AG10803 (cell line): ENCODE measurements at regions not wholly inside any gene's neighbourhood (a gene's known extent, or its start where the extent isn't known, plus 50 kb on each side); places are given as distances from the start of the nearest gene placed in this dataset.

Experiments
- DNase-seq: peaks from one replicate; pipeline ENCODE4 v3.0.0; 2010; ENCODE audit warnings: low read depth
- H3K4me3 ChIP-seq: 2 replicates; pipeline ENCODE4 v1.5.1; 2011; ENCODE audit warnings: mild to moderate bottlenecking, low read length, control low read depth
- TF ChIP-seq, protein P1 (sequence below): conservative IDR thresholded peaks from 2 replicates; pipeline ENCODE4 v1.5.1; 2011; ENCODE audit warnings: mild to moderate bottlenecking, low read length, control low read depth, inconsistent platforms

DNA sequence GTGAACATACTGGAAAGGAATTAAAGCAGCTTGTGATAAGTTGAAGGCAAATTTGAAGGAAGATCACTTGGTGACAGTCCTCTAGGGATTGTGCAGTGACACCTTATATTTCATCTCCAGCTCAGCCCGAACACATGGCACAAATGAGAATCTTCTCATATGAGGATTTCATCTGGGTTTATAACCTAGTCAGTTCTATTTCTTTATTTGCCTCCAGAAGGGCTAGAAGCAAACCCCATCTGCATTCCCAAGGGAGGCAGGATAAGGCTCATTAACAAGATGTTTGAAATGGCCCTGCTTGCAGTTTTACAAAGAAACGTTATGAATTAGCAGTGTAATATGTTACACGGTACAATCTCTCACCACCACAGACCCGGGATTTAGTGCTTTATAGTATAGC lies 90.7 kb upstream of the KRR1 start:
- H3K4me3 ChIP-seq: no peak overlapping the region
- no peak for DNase-seq
- TF ChIP-seq, protein P1, sequence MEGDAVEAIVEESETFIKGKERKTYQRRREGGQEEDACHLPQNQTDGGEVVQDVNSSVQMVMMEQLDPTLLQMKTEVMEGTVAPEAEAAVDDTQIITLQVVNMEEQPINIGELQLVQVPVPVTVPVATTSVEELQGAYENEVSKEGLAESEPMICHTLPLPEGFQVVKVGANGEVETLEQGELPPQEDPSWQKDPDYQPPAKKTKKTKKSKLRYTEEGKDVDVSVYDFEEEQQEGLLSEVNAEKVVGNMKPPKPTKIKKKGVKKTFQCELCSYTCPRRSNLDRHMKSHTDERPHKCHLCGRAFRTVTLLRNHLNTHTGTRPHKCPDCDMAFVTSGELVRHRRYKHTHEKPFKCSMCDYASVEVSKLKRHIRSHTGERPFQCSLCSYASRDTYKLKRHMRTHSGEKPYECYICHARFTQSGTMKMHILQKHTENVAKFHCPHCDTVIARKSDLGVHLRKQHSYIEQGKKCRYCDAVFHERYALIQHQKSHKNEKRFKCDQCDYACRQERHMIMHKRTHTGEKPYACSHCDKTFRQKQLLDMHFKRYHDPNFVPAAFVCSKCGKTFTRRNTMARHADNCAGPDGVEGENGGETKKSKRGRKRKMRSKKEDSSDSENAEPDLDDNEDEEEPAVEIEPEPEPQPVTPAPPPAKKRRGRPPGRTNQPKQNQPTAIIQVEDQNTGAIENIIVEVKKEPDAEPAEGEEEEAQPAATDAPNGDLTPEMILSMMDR: no peak

DNA sequence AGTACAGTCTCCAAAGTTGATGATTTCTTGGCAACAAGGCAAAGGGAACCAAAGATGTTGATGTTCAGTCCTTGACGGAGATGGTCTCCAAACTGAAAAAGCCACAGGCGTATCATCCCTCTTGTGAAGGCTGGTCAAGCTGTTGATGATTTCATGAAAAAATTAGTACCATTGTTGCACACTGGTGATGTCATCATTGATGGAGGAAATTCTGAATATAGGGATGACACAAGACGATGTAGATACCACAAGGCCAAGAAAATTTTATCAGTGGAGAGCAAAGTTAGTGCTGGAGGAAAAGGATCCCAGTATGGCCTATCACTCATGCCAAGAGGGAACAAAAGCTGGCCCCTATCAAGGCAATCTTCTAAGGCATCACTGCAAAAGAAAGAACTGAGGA lies 88.7 kb upstream of the KRR1 start:
- H3K4me3 ChIP-seq: no peak overlapping the region
- TF ChIP-seq, protein P1: no peak
- DNase-seq: no peak

DNA sequence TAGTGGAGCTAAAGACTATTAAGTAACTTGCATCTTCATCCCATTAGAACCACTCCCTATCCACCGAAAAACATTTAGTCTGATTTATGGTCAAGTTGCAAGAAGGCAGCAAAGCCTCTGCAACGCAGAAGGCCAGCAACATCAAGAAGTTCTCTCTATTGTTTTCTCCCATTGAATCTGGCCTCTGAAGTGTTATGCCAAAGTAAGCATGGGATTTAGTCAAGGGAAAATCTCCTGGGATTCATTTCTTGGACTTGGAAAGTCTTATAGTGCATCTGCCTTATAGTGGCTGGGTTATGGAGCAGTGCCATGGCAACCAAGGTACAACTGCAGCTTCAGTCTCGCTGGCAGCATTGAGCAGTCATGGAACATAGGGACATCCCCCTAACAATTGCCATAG lies 87.7 kb upstream of the KRR1 start:
- H3K4me3 ChIP-seq: no peak overlapping the region
- DNase-seq: no peak
- TF ChIP-seq, protein P1: no peak

DNA sequence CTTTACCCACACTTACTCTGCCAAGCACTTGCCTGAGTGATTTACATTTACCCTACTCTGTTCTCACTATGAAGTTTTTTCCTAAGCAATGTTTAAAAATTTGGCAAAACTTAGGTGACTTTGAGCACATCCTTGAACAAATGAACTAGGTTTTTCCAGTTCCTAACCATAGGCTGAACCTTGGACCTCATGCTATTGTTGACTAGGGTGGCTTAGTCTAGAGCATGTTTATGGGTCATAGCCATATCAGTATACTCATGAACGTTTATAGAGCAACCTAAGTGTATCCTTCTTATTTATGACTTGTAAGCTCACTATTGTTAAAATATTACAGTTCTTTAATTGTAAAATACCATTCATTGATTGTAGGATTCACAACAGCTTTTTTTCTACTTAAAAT lies 85.0 kb upstream of the KRR1 start:
- TF ChIP-seq, protein P1: no peak
- DNase-seq: no peak
- no peak overlapping the region for H3K4me3 ChIP-seq

DNA sequence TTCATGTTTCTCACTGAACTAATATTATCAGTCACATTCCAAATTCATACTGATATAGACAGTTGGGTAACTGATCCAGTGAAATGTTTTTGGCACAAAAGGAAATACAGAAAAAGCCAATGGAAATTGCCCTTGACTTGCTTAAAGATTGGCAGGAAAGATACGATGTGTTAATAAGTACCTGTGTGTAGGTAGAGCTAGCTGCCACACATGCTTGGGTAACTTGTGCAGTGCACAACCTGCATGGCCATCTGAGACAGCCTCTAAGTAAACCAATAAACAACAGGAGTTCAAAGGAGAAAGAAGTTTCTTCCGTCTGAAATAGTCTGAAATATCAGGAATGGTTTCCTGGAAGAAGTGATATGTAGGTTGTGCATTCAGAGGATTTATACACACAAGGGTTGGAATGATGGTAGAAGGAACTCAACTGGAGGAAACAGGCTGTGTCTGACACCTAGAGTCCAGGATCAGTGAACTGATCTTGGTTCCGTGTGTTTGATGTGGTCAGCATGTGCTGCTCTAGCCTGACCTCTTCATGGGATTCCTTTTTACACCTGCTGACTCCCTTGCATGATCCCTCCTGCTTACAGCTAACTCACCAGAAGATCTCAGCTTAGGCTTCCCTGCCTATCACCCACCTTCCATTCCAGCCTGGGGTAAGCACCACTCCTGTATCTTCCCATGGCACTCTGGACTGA lies 81.4 kb upstream of the KRR1 start:
- no peak for DNase-seq
- no peak overlapping the region for H3K4me3 ChIP-seq
- TF ChIP-seq, protein P1: no peak

DNA sequence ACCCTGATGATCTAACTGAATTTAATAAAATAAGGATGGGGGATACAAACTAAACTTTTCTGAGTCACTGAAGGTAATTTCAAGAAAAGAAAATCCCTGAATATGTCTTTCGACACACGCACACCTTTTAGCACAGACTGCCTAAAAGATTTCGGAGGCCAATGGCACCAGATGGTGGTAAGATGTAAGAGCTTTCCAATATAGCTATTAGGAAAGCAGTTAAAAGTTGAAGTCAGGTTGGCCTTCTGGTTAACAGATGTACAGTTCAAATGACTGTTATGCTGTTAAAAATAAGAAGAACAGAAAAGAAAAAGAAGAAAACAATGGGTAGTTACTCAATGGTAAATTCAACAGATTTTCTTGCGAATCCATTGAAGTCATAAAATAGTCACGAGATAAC lies 80.7 kb upstream of the KRR1 start:
- TF ChIP-seq, protein P1: no peak
- DNase-seq: peak; percentile 58
- no peak overlapping the region for H3K4me3 ChIP-seq

DNA sequence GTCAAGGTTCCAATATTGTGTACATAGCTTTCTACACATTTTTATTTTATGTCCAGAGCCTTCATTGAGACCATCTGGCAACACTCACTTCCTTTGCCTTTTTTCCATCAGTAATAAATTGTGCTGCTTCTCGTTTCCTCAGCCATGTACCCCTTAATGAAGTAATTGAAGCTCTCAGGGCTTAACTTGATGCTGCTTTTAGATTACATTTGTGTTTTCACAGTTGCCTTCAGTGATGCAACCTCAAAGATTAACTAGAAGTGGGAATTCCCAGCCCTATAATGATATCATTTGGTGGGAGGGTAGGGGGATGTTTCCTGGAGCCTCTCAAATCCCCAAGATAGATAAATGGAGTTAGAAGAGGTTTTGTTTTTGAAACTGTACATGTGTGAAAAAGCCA lies 80.2 kb upstream of the KRR1 start:
- no peak for DNase-seq
- TF ChIP-seq, protein P1: no peak
- no peak overlapping the region for H3K4me3 ChIP-seq
